ENCODE measurements at regions not wholly inside any gene's neighbourhood (a gene's known extent, or its start where the extent isn't known, plus 50 kb on each side); places are given as distances from the start of the nearest gene placed in this dataset.

GRCh38 chr6:113649276-113649675 lies 207.9 kb upstream of the MARCKS start:
- ATAC-seq (no peak), DNase-seq (ENCODE audit: low read depth, low spot score) (no peak)
- no peaks in the 10 kb centered on the region for H3K27me3 ChIP-seq (ENCODE audit: insufficient read depth, low read length)
- no peaks in the 10 kb centered on the region for H3K9me3 ChIP-seq (ENCODE audit: control insufficient read depth in 1 of 2, insufficient read depth in 1 of 2, low read depth in 1 of 2, low read length in 2 of 2)
- ChIA-PET RAD21 (ENCODE audit: low non-redundant PET in 1 of 2, low total read pairs in 2 of 2, uncharacterized antibody in 2 of 2, unreplicated experiment in 2 of 2) (no interaction called here), CTCF (no interaction called here), POLR2A (no interaction called here)
- peaks cover 6 to 15% of the 10 kb centered on the region in 2 experiments; a peak in 3 of 4 replicates for H3K4me1 ChIP-seq (ENCODE audit: control insufficient read depth in 1 of 2, insufficient read depth in 2 of 2, low read length in 2 of 2)
- H3K9ac ChIP-seq (ENCODE audit: low read length) = no peak overlapping the region
- TF ChIP-seq SRF (IDR thresholded peaks at IDR 0.05; ENCODE audit: low read depth) (no peak), CBX3 (IDR thresholded peaks at IDR 0.05; ENCODE audit: low read depth) (no peak), EGR1 (IDR thresholded peaks at IDR 0.05; ENCODE audit: low read depth) (no peak), CEBPB (IDR thresholded peaks at IDR 0.05; ENCODE audit: low read depth) (no peak), ZFX (IDR thresholded peaks at IDR 0.05) (no peak)
- H3K36me3 ChIP-seq (ENCODE audit: control insufficient read depth in 1 of 2, insufficient read depth in 2 of 2, low read length in 2 of 2) = no peaks in the 10 kb centered on the region
- H3K9me2 ChIP-seq (ENCODE audit: insufficient read depth) = no peaks in the 10 kb centered on the region
- no peak overlapping the region for H3K27ac ChIP-seq (ENCODE audit: low read depth, low read length)
- no peaks in the 10 kb centered on the region for H3K79me2 ChIP-seq (ENCODE audit: insufficient read depth, low read length)
- no peak overlapping the region for H3K4me2 ChIP-seq (ENCODE audit: low read length)
- intact Hi-C loops (cut with micrococcal nuclease) = no loop called here
- no peak overlapping the region for H2AFZ ChIP-seq (ENCODE audit: low read depth, low read length, poor library complexity, severe bottlenecking)
- BruUV-seq (replicated peaks) = no TSS peak
- no peaks in the 10 kb centered on the region for H4K20me1 ChIP-seq (ENCODE audit: insufficient read depth)
- H3K4me3 ChIP-seq (replicated peaks in 1 of 2; ENCODE audit: low read depth in 1 of 2, low read length in 2 of 2) = no peak overlapping the region

GRCh38 chr6:113649880-113650609 lies 207.1 kb upstream of the MARCKS start:
- Histone ChIP-seq H3K27me3 (ENCODE audit: insufficient read depth, low read length) (no peaks in the 10 kb centered on the region), H3K9me2 (ENCODE audit: insufficient read depth) (no peaks in the 10 kb centered on the region), H3K9ac (ENCODE audit: low read length) (no peak overlapping the region), H3K9me3 (ENCODE audit: control insufficient read depth in 1 of 2, insufficient read depth in 1 of 2, low read depth in 1 of 2, low read length in 2 of 2) (no peaks in the 10 kb centered on the region), H3K4me2 (ENCODE audit: low read length) (no peak overlapping the region), H2AFZ (ENCODE audit: low read depth, low read length, poor library complexity, severe bottlenecking) (no peak overlapping the region), H3K4me1 (ENCODE audit: control insufficient read depth in 1 of 2, insufficient read depth in 2 of 2, low read length in 2 of 2) (peaks cover 0 to 14% of the 10 kb centered on the region in 2 experiments; a peak in 2 of 4 replicates), H4K20me1 (ENCODE audit: insufficient read depth) (no peaks in the 10 kb centered on the region), H3K27ac (ENCODE audit: low read depth, low read length) (no peak overlapping the region), H3K79me2 (ENCODE audit: insufficient read depth, low read length) (no peaks in the 10 kb centered on the region), H3K36me3 (ENCODE audit: control insufficient read depth in 1 of 2, insufficient read depth in 2 of 2, low read length in 2 of 2) (no peaks in the 10 kb centered on the region), H3K4me3 (replicated peaks in 1 of 2; ENCODE audit: low read depth in 1 of 2, low read length in 2 of 2) (no peak overlapping the region)
- BruUV-seq (replicated peaks) = no TSS peak
- ATAC-seq (no peak), DNase-seq (ENCODE audit: low read depth, low spot score) (no peak)
- intact Hi-C loops (cut with micrococcal nuclease) = no loop called here
- RAD21 ChIA-PET (ENCODE audit: low non-redundant PET in 1 of 2, low total read pairs in 2 of 2, uncharacterized antibody in 2 of 2, unreplicated experiment in 2 of 2) = no interaction called here
- POLR2A ChIA-PET = no interaction called here
- CTCF ChIA-PET = no interaction called here
- no peak for TF ChIP-seq RAD21 (IDR thresholded peaks at IDR 0.05; ENCODE audit: low read depth)
- no peak for TF ChIP-seq ZBTB33 (IDR thresholded peaks at IDR 0.05; ENCODE audit: extremely low read depth, insufficient replicate concordance, low read length)
- TF ChIP-seq CEBPB (IDR thresholded peaks at IDR 0.05; ENCODE audit: low read depth) = no peak
- no peak for TF ChIP-seq ZNF274 (IDR thresholded peaks at IDR 0.05; ENCODE audit: low read depth, low read length)
- TF ChIP-seq JUND (IDR thresholded peaks at IDR 0.05) = no peak
- no peak for TF ChIP-seq CTCF (IDR thresholded peaks at IDR 0.05 in 2 of 3, conservative IDR thresholded peaks at IDR 0.05 in 1 of 3; ENCODE audit: borderline replicate concordance in 1 of 3, insufficient read depth in 1 of 3, low read depth in 2 of 3, low read length in 2 of 3)
- TF ChIP-seq EZH2 (IDR thresholded peaks at IDR 0.05) = no peak
- no peak for TF ChIP-seq YY1 (IDR thresholded peaks at IDR 0.05; ENCODE audit: extremely low read depth, insufficient replicate concordance, low read depth, low read length)
- no peak for TF ChIP-seq SRF (IDR thresholded peaks at IDR 0.05; ENCODE audit: low read depth)
- TF ChIP-seq ELF1 (IDR thresholded peaks at IDR 0.05; ENCODE audit: borderline replicate concordance, low read depth) = no peak
- TF ChIP-seq ATF3 (IDR thresholded peaks at IDR 0.05) = no peak
- TF ChIP-seq POLR2AphosphoS5 (IDR thresholded peaks at IDR 0.05; ENCODE audit: low read depth, low read length) = no peak
- TF ChIP-seq CBX3 (IDR thresholded peaks at IDR 0.05; ENCODE audit: low read depth) = no peak
- TF ChIP-seq ZFX (IDR thresholded peaks at IDR 0.05) = no peak
- no peak for TF ChIP-seq EZH2phosphoT487 (IDR thresholded peaks at IDR 0.05; ENCODE audit: borderline replicate concordance)
